NCI-H2196 (cell line): ENCODE measurements at regions not wholly inside any gene's neighbourhood (a gene's known extent, or its start where the extent isn't known, plus 50 kb on each side); places are given as distances from the start of the nearest gene placed in this dataset.

Source experiments
- DNase-seq: peaks from one replicate; lab custom pipeline; 2025; ENCODE audit not compliant: unreplicated experiment; lab: John Stamatoyannopoulos, UW

- no peak for DNase-seq
Observed at GRCh38 chr18:59057493-59057795, 82.2 kb upstream of the SEC11C start.

- no peak for DNase-seq
Observed at GRCh38 chr18:59057969-59058368, 81.7 kb upstream of the SEC11C start.

GRCh38 chr18:59059140-59059539 lies 80.5 kb upstream of the SEC11C start:
- no peak for DNase-seq

- DNase-seq = no peak
Observed at GRCh38 chr18:59060551-59060950, 79.1 kb upstream of the SEC11C start.

GRCh38 chr18:59061914-59062642 lies 77.6 kb upstream of the SEC11C start:
- no peak for DNase-seq

- no peak for DNase-seq
Observed at GRCh38 chr18:59062643-59063006, 77.1 kb upstream of the SEC11C start.

GRCh38 chr18:59063300-59063906 lies 76.3 kb upstream of the SEC11C start:
- DNase-seq = no peak

GRCh38 chr18:59063912-59064311 lies 75.8 kb upstream of the SEC11C start:
- DNase-seq = no peak

- peak; percentile 57 for DNase-seq
Observed at GRCh38 chr18:59065684-59066083, 74.0 kb upstream of the SEC11C start.

GRCh38 chr18:59067873-59068272 lies 71.8 kb upstream of the SEC11C start:
- peak; percentile 30 for DNase-seq

GRCh38 chr18:59068276-59069071 lies 71.2 kb upstream of the SEC11C start:
- DNase-seq = no peak

- no peak for DNase-seq
Observed at GRCh38 chr18:59070181-59070912, 69.3 kb upstream of the SEC11C start.

GRCh38 chr18:59072727-59073421 lies 66.8 kb upstream of the SEC11C start:
- DNase-seq = no peak

GRCh38 chr18:59075923-59076322 lies 63.8 kb upstream of the SEC11C start:
- peak; percentile 11 for DNase-seq

- peak; percentile 70 for DNase-seq
Observed at GRCh38 chr18:59079264-59079663, 60.4 kb upstream of the SEC11C start.

GRCh38 chr18:59079687-59080501 lies 59.8 kb upstream of the SEC11C start:
- peak; percentile 92 for DNase-seq

GRCh38 chr18:59083136-59083818 lies 56.4 kb upstream of the SEC11C start:
- DNase-seq = no peak

- no peak for DNase-seq
Observed at GRCh38 chr18:59085126-59085794, 54.4 kb upstream of the SEC11C start.

GRCh38 chr18:59085797-59086196 lies 53.9 kb upstream of the SEC11C start:
- DNase-seq = no peak
